OCI-LY3 (cell line): ENCODE measurements at regions not wholly inside any gene's neighbourhood (a gene's known extent, or its start where the extent isn't known, plus 50 kb on each side); places are given as distances from the start of the nearest gene placed in this dataset.

Experiments
- EZH2phosphoT487 ChIP-seq: fragments of 200-600 bp; shearing (Covaris generic); IDR thresholded peaks from 2 replicates; pipeline ENCODE4 v1.6.1; 2018; ENCODE audit warnings: antibody characterized with exemption, mixed run types, low read depth
- TF ChIP-seq, protein P1 (sequence below): fragments of 200-600, 300-600 bp; sonication (generic); IDR thresholded peaks from 2 replicates; pipeline ENCODE4 v1.5.1; 2014; ENCODE audit warnings: antibody characterized with exemption, low read length, low read depth

DNA sequence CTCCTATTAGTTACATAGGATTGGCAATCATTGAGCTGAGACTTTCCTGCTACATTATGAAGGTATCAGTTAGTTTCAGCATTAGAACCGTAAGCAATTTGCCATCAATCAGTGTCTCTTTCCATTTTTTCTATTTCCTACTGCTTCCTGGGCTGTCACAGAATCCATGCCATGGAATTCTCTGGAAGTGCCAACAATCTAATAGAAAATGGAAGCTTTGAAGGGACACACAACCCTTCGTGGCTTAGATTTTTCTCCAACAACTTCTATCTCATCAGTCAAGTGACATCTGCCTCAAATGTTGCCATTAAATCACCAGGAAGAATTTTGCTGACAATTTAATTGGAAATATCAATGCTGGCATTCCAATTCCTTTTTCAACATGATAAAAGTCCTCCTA lies 183.5 kb upstream of the PARD3B start:
- TF ChIP-seq, protein P1, sequence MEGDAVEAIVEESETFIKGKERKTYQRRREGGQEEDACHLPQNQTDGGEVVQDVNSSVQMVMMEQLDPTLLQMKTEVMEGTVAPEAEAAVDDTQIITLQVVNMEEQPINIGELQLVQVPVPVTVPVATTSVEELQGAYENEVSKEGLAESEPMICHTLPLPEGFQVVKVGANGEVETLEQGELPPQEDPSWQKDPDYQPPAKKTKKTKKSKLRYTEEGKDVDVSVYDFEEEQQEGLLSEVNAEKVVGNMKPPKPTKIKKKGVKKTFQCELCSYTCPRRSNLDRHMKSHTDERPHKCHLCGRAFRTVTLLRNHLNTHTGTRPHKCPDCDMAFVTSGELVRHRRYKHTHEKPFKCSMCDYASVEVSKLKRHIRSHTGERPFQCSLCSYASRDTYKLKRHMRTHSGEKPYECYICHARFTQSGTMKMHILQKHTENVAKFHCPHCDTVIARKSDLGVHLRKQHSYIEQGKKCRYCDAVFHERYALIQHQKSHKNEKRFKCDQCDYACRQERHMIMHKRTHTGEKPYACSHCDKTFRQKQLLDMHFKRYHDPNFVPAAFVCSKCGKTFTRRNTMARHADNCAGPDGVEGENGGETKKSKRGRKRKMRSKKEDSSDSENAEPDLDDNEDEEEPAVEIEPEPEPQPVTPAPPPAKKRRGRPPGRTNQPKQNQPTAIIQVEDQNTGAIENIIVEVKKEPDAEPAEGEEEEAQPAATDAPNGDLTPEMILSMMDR: no peak
- TF ChIP-seq EZH2phosphoT487: no peak
